GM18951 (cell line): ENCODE measurements at regions not wholly inside any gene's neighbourhood (a gene's known extent, or its start where the extent isn't known, plus 50 kb on each side); places are given as distances from the start of the nearest gene placed in this dataset.

ENCODE experiments used
- POLR2A ChIP-seq: IDR thresholded peaks from 4 replicates; pipeline ENCODE4 v1.6.1; 2011; ENCODE audit warnings: mild to moderate bottlenecking; ENCODE audit not compliant: insufficient read length, insufficient read depth; ENCODE audit errors: extremely low read depth
- in situ Hi-C: fragments of 300-500 bp; cut with MboI; formaldehyde crosslinking; loops from one replicate; pipeline ENCODE4 v1.12.0; 2022; ENCODE audit warnings: low sequenced_read_pairs, mixed read lengths, inconsistent platforms; ENCODE audit not compliant: unreplicated experiment

GRCh38 chr13:106722620-106723019 is 154.7 kb upstream of the ARGLU1 start:
- in situ Hi-C loops = no loop called here
- no peak for TF ChIP-seq POLR2A

DNA sequence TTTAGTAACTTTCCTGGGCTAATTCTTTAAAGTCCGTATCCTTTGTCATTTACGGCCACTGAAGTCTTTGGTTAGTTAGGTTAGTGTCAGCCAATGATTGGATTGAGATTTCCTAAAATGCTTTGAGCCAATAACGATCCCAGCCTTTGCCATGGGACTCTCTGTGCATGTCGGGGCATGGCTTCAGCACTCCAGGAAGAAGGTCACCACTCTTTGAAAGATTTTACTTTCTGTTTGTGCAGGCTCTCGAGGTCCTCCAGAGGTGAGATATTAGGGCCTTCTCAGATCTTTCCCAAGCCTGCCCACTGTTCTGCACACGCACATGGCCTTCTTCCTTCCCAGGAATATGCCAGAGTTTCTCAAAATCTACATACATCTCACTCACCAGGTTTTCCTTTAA is 153.7 kb upstream of the ARGLU1 start:
- no peak for TF ChIP-seq POLR2A
- in situ Hi-C loops = no loop called here

- TF ChIP-seq POLR2A = no peak
- in situ Hi-C loops = no loop called here
Observed at GRCh38 chr13:106714271-106714982, 146.5 kb upstream of the ARGLU1 start.

- TF ChIP-seq POLR2A = no peak
- in situ Hi-C loops = no loop called here
Observed at GRCh38 chr13:106712381-106712780, 144.4 kb upstream of the ARGLU1 start.

GRCh38 chr13:106710266-106710665 is 142.3 kb upstream of the ARGLU1 start:
- in situ Hi-C loops = no loop called here
- no peak for TF ChIP-seq POLR2A

- in situ Hi-C loops = no loop called here
- TF ChIP-seq POLR2A = no peak
Observed at GRCh38 chr13:106709522-106709921, 141.6 kb upstream of the ARGLU1 start.

DNA sequence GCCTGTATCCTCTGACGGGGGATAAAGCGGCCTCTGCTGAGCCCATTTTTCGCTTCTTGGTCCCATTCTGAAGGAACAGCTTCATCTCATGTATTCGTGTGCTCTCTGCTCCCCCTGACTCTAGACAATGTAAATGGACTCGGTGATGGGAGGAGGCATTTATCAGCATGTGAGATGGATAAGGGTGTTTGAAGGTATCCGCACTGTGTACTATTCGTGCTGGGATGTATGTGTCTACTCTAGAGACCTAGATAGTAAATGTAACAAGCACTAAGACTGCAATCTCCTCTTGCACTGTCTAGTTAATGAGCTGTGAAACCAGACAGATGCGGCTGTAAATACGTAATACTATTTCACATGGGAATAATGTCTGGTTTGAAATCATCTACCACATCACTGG is 134.6 kb upstream of the ARGLU1 start:
- in situ Hi-C loops = no loop called here
- TF ChIP-seq POLR2A = no peak

GRCh38 chr13:106701771-106702341 is 133.9 kb upstream of the ARGLU1 start:
- no peak for TF ChIP-seq POLR2A
- in situ Hi-C loops = no loop called here

DNA sequence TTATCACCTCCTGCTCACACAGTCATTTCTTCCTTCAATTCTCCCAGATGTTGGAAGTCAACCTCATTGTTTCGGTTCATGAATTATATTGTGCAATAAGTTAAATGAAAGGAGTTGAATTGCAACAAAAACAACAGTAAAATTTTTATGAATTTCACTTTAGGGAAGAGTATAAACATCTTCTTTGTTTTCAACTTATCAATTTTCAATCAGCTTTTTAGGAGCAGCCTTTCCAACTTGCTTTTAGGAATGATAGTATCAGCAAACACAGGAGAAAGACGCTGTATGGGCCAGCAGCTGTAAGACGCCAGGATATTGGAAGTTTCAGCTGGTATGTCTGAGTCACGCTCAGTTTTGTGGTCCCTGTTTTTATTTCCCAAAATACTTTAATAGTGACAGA is 132.5 kb upstream of the ARGLU1 start:
- in situ Hi-C loops = no loop called here
- no peak for TF ChIP-seq POLR2A

DNA sequence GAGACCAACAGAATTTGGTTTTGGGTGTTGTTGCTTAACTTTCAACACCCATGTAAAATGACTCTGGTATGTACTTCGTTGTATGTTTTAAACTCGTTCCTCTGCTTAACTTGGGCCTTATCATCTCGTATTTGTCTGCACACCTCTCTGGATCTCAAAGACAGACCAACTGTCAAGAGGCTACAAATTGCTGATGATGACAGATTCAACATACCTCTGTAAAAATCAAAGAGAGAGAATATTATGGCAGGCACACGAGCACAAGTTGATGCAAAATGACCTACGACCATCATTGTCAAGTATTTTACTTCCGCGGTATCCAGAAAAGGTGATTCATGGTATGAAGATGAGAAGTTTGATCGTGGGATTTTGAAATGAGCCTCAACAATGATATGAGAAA is 132.1 kb upstream of the ARGLU1 start:
- TF ChIP-seq POLR2A = no peak
- in situ Hi-C loops = no loop called here

DNA sequence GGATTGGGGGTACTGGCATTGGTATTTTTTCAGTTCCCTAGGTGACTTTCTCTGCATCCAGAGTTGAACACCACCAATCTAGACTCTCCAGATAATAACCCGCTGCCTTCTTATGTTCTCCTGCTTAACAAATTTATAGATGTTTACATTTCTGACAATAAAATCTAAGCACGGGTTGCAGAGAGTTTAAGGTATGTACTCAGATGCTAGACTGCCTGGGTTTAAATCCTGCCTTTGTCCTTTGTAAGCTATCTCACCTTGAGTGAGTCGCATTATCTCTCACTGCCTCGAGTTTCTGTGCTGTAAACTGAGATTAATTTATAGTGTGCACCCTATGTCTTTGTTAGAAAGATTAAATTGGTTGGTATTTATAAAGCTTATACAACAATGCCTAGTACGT is 131.4 kb upstream of the ARGLU1 start:
- in situ Hi-C loops = no loop called here
- TF ChIP-seq POLR2A = no peak

DNA sequence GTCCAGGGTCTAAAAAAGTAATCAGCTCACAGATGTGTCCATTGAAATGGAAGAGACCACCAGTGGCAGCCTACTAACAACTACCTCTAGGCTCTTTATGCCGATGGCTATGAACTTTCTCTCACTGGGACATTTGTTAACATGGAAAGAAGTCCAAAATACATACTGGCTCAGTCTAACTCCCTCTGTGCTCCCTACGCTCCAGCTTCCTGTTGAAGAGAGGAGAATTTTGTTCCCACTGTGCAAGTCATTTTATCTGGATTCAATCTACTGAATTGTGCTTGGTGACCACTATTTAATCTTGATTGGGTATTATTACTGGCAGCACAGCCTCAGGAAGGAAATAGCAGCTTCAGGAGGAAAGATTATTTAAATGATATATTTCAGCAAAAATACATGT is 128.8 kb upstream of the ARGLU1 start:
- no peak for TF ChIP-seq POLR2A
- in situ Hi-C loops = no loop called here

- no peak for TF ChIP-seq POLR2A
- in situ Hi-C loops = no loop called here
Observed at GRCh38 chr13:106696140-106696539, 128.2 kb upstream of the ARGLU1 start.

DNA sequence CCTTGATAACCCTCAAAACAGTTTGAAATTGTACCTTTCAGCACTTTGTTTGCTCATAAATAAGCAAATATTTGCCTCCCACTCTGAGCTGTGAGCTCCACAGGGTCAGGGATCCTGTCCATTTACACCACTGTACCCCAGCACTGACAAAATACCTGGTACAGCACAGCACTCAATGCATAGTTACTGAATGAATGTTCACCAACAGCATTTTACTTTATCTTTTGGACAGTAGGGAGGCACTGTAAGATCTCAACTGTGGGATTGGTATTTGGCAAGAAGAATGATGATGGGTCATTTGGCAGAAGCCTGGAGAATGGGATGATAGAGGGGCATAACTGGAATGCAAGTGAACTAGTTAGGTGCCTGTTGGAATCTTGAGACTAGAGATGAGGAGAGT is 127.2 kb upstream of the ARGLU1 start:
- in situ Hi-C loops = no loop called here
- TF ChIP-seq POLR2A = no peak
